ENCODE measurements at regions not wholly inside any gene's neighbourhood (a gene's known extent, or its start where the extent isn't known, plus 50 kb on each side); places are given as distances from the start of the nearest gene placed in this dataset.

- Histone ChIP-seq H3K27me3 (ENCODE audit: low read depth) (no peaks in the 10 kb centered on the region), H3K4me1 (no peaks in the 10 kb centered on the region), H3K36me3 (no peaks in the 10 kb centered on the region), H3K9me3 (replicated peaks) (peaks cover 38% of the 10 kb centered on the region), H3K27ac (replicated peaks) (no peak overlapping the region), H3K4me3 (no peak overlapping the region)
- intact Hi-C loops (cut with micrococcal nuclease) = no loop called here
- DNase-seq = no peak
- TF ChIP-seq CTCF (IDR thresholded peaks at IDR 0.05; ENCODE audit: borderline replicate concordance) = no peak
Measured at GRCh38 chr12:84198294-84198946, 714.2 kb downstream of the SLC6A15 start.

- no peak for TF ChIP-seq CTCF (IDR thresholded peaks at IDR 0.05; ENCODE audit: borderline replicate concordance)
- H3K4me1 ChIP-seq = no peaks in the 10 kb centered on the region
- H3K9me3 ChIP-seq (replicated peaks) = peaks cover 57% of the 10 kb centered on the region
- H3K27ac ChIP-seq (replicated peaks) = no peak overlapping the region
- H3K27me3 ChIP-seq (ENCODE audit: low read depth) = no peaks in the 10 kb centered on the region
- no peaks in the 10 kb centered on the region for H3K36me3 ChIP-seq
- H3K4me3 ChIP-seq = no peak overlapping the region
- intact Hi-C loops (cut with micrococcal nuclease) = no loop called here
- DNase-seq = no peak
Measured at GRCh38 chr12:84191779-84192178, 720.8 kb downstream of the SLC6A15 start.

- no peaks in the 10 kb centered on the region for H3K4me1 ChIP-seq
- no peaks in the 10 kb centered on the region for H3K36me3 ChIP-seq
- H3K4me3 ChIP-seq = no peak overlapping the region
- no peak overlapping the region for H3K27ac ChIP-seq (replicated peaks)
- peaks cover 11% of the 10 kb centered on the region for H3K9me3 ChIP-seq (replicated peaks)
- no peaks in the 10 kb centered on the region for H3K27me3 ChIP-seq (ENCODE audit: low read depth)
- intact Hi-C loops (cut with micrococcal nuclease) = no loop called here
- no peak for TF ChIP-seq CTCF (IDR thresholded peaks at IDR 0.05; ENCODE audit: borderline replicate concordance)
- no peak for DNase-seq
Measured at GRCh38 chr12:84186433-84186832, 726.2 kb downstream of the SLC6A15 start.

GRCh38 chr12:84183576-84183975 is 729.0 kb downstream of the SLC6A15 start:
- intact Hi-C loops (cut with micrococcal nuclease) = no loop called here
- H3K4me1 ChIP-seq = no peaks in the 10 kb centered on the region
- no peaks in the 10 kb centered on the region for H3K27me3 ChIP-seq (ENCODE audit: low read depth)
- no peak for TF ChIP-seq CTCF (IDR thresholded peaks at IDR 0.05; ENCODE audit: borderline replicate concordance)
- no peak overlapping the region for H3K27ac ChIP-seq (replicated peaks)
- DNase-seq = no peak
- no peaks in the 10 kb centered on the region for H3K36me3 ChIP-seq
- H3K4me3 ChIP-seq = no peak overlapping the region
- H3K9me3 ChIP-seq (replicated peaks) = no peaks in the 10 kb centered on the region

GRCh38 chr12:84174115-84174514 is 738.5 kb downstream of the SLC6A15 start:
- DNase-seq = no peak
- H3K27ac ChIP-seq (replicated peaks) = no peak overlapping the region
- H3K9me3 ChIP-seq (replicated peaks) = no peaks in the 10 kb centered on the region
- TF ChIP-seq CTCF (IDR thresholded peaks at IDR 0.05; ENCODE audit: borderline replicate concordance) = no peak
- H3K27me3 ChIP-seq (ENCODE audit: low read depth) = no peaks in the 10 kb centered on the region
- no peaks in the 10 kb centered on the region for H3K4me1 ChIP-seq
- intact Hi-C loops (cut with micrococcal nuclease) = no loop called here
- H3K4me3 ChIP-seq = no peak overlapping the region
- H3K36me3 ChIP-seq = no peaks in the 10 kb centered on the region
